HUES48 (cell line): ENCODE measurements at regions not wholly inside any gene's neighbourhood (a gene's known extent, or its start where the extent isn't known, plus 50 kb on each side); places are given as distances from the start of the nearest gene placed in this dataset.
"Not testable (repeated sequence)": the region's sequence is repeated elsewhere in the genome, so short reads cannot be mapped to it uniquely, and the experiment has no call there.

Experiments used
- H3K27ac ChIP-seq: one replicate; pipeline ENCODE4 v1.7.0; 2013; ENCODE audit warnings: low read depth, low read length, inconsistent platforms
- H3K27me3 ChIP-seq: 2 replicates; pipeline ENCODE4 v1.6.1; 2013; ENCODE audit warnings: mild to moderate bottlenecking, low read length; ENCODE audit not compliant: control insufficient read depth, insufficient read depth
- H3K36me3 ChIP-seq: 2 replicates; pipeline ENCODE4 v1.6.1; 2013; ENCODE audit warnings: low read length; ENCODE audit not compliant: control insufficient read depth, insufficient read depth
- H3K4me1 ChIP-seq: 2 replicates; pipeline ENCODE4 v1.6.1; 2013; ENCODE audit warnings: mild to moderate bottlenecking, low read length; ENCODE audit not compliant: control insufficient read depth, insufficient read depth
- H3K4me3 ChIP-seq: 2 replicates; pipeline ENCODE4 v1.5.1; 2013; ENCODE audit warnings: mild to moderate bottlenecking, low read depth, low read length
- H3K9ac ChIP-seq: 2 replicates; pipeline ENCODE4 v1.6.1; 2013; ENCODE audit warnings: mild to moderate bottlenecking, low read depth, low read length, moderate library complexity
- H3K9me3 ChIP-seq: 2 replicates; pipeline ENCODE4 v1.6.1; 2013; ENCODE audit warnings: low read length; ENCODE audit not compliant: control insufficient read depth, insufficient read depth

- H3K4me1 ChIP-seq, H3K27me3 ChIP-seq, H3K27ac ChIP-seq, H3K9me3 ChIP-seq, H3K36me3 ChIP-seq, H3K4me3 ChIP-seq, H3K9ac ChIP-seq: not testable (repeated sequence)
Measured at GRCh38 chr7:39793851-39794250, 156.2 kb upstream of the CDK13 start.

DNA sequence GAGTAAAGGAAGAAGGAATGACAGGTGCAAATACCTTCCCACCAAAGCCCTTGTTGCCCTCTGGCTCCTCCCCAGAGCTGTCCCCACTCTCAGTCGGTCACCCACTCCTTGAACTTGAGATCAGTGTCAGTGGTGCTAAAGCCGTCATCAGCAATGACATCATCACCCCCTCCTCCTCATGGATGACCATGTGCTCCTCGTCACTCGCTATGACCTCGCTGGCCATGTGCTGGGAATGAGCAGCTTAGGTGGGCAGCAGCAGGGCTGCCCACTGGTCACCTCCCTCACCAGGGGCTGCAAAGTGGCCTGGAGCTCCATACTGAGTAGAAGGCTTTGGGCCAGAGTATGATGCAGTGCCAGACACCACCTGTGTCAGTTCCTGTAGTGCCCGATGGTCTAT lies 153.1 kb upstream of the CDK13 start:
- H3K9ac ChIP-seq, H3K4me3 ChIP-seq, H3K27me3 ChIP-seq, H3K4me1 ChIP-seq, H3K27ac ChIP-seq, H3K36me3 ChIP-seq, H3K9me3 ChIP-seq: not testable (repeated sequence)

DNA sequence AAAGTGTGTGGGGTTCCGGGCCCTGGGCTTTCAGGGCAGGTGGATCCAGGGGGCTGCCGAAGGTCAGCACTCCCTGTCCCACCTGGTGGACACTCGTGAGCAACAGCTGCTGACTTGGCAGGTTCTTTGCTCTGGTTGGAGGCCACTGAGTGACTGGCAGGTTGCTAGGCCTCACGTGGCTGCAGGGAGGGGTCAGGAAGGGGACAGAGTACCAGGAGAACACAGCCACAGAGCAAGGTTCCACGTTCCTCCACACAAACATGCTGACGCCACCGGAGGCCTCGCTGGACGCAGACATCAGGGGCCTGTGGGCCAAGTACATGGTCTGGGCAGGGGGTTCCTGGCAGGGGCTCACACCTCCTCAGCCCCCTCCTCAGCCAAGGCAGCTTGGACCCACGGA lies 152.0 kb upstream of the CDK13 start:
- not testable (repeated sequence) for H3K9me3 ChIP-seq, H3K36me3 ChIP-seq, H3K9ac ChIP-seq, H3K4me1 ChIP-seq, H3K27me3 ChIP-seq, H3K4me3 ChIP-seq, H3K27ac ChIP-seq

- H3K36me3 ChIP-seq, result no peaks in the 10 kb centered on the region
- H3K4me3 ChIP-seq, result no peak overlapping the region
- no peaks in the 10 kb centered on the region for H3K4me1 ChIP-seq
- no peaks in the 10 kb centered on the region for H3K9me3 ChIP-seq
- no peak overlapping the region for H3K9ac ChIP-seq
- H3K27me3 ChIP-seq, result no peaks in the 10 kb centered on the region
- H3K27ac ChIP-seq, result no peak overlapping the region
Measured at GRCh38 chr7:39808796-39809481, 141.1 kb upstream of the CDK13 start.

DNA sequence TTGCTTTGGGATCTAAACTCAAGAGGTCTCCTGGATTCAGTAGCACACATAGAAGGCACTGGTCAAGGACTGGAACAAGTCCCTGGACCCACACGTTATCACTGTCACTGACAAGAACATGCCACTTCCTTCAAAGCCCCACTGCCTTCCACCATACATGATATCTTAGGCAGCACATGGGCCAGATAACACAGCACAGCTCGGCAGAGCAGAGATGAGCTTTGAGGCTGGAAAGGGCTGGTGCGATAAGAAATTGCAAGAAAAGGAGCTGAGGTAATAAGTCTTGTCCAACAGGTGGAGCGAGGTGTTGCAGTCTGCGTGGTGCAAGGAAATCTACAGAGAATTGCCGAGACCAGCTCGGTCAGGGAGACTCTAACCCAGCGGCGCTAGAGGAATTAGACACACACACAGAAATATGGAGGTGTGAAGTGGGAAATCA lies 139.8 kb upstream of the CDK13 start:
- no peak overlapping the region for H3K27ac ChIP-seq
- no peaks in the 10 kb centered on the region for H3K36me3 ChIP-seq
- H3K27me3 ChIP-seq, result no peaks in the 10 kb centered on the region
- H3K9ac ChIP-seq, result no peak overlapping the region
- H3K4me3 ChIP-seq, result no peak overlapping the region
- no peaks in the 10 kb centered on the region for H3K9me3 ChIP-seq
- H3K4me1 ChIP-seq, result no peaks in the 10 kb centered on the region

DNA sequence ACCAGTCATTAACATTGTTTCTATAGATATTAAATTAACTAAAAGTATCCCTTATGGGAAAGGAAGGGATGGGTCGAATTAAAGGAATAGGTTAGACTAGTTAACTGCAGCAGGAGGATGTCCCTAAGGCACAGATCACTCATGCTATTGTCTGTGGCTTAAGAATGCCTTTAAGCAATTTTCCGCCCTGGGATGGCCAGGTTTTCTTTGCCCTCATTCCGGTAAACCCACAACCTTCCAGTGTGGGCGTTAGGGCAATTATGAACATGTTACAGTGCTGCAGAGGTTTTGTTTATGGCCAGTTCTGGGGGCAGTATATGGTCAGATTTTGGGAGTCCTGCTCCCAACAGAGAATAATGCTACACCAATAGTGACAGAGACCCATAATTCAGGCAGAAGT lies 139.3 kb upstream of the CDK13 start:
- Histone ChIP-seq H3K4me1 (no peaks in the 10 kb centered on the region), H3K27me3 (no peaks in the 10 kb centered on the region), H3K9me3 (no peaks in the 10 kb centered on the region), H3K27ac (no peak overlapping the region), H3K9ac (no peak overlapping the region), H3K36me3 (no peaks in the 10 kb centered on the region), H3K4me3 (no peak overlapping the region)

GRCh38 chr7:39811161-39811614 lies 138.9 kb upstream of the CDK13 start:
- H3K36me3 ChIP-seq, result no peaks in the 10 kb centered on the region
- no peaks in the 10 kb centered on the region for H3K4me1 ChIP-seq
- H3K27ac ChIP-seq, result no peak overlapping the region
- H3K4me3 ChIP-seq, result no peak overlapping the region
- H3K27me3 ChIP-seq, result no peaks in the 10 kb centered on the region
- H3K9me3 ChIP-seq, result no peaks in the 10 kb centered on the region
- H3K9ac ChIP-seq, result no peak overlapping the region

GRCh38 chr7:39816462-39817060 lies 133.5 kb upstream of the CDK13 start:
- H3K27ac ChIP-seq, result no peak overlapping the region
- H3K4me1 ChIP-seq, result no peaks in the 10 kb centered on the region
- no peak overlapping the region for H3K9ac ChIP-seq
- H3K4me3 ChIP-seq, result no peak overlapping the region
- no peaks in the 10 kb centered on the region for H3K27me3 ChIP-seq
- H3K9me3 ChIP-seq, result no peaks in the 10 kb centered on the region
- H3K36me3 ChIP-seq, result no peaks in the 10 kb centered on the region

DNA sequence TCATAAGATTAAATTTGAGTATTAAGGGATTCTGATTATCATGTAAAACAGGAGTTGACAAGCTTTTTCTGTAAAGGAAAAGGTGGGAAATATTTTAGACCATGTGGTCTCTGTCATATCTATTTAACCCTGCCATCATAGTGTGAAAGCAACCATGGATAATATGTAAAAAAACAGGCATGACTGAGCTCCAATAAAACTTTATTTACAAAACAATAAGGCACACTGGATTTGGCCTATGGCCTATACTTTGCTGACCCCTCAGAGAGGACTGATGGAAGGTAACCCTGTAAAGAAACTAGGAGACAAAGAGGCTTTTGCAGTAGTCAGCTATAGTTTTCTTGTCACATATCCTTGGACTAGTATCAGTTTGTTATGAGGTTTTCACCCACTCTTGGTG lies 130.5 kb upstream of the CDK13 start:
- Histone ChIP-seq H3K27me3 (no peaks in the 10 kb centered on the region), H3K36me3 (no peaks in the 10 kb centered on the region), H3K9me3 (no peaks in the 10 kb centered on the region), H3K9ac (no peak overlapping the region), H3K4me3 (no peak overlapping the region), H3K27ac (no peak overlapping the region), H3K4me1 (no peaks in the 10 kb centered on the region)

DNA sequence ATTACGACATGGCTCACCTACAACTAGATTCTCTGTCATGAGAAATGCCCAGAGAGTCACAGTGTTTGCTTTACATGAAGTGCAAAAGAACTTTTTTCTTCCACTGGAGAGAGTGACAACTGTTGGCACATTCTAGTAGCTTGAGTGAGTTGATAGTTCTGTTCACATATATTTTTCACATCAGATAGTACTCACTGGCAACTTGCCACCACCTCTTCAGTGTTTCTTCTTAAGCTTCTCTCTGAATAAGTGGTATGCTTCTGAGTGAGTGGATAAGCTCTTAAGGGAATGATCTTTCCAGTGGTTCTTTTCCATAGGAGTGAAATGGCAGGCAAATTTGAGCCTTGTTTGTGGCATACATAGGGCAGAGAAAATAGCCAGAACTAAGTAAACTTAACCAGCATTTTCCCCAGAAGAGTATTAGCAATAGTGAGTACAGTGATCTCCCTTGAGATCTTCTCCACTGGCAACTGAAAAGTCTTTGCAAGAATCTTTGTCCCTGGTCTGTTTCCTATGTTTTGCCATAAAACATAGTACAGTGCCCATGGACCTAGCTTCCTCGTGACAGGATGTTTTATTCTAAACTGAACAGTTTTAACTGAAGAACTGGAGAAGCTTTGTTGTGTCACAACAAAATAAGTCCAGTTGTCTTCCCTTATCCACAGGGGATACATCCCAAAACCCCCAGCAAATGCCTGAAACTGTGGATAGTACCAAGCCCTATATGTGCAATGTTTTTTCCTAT lies 125.4 kb upstream of the CDK13 start:
- no peak overlapping the region for H3K27ac ChIP-seq
- H3K4me1 ChIP-seq, result peaks cover 15% of the 10 kb centered on the region
- no peaks in the 10 kb centered on the region for H3K27me3 ChIP-seq
- H3K9me3 ChIP-seq, result no peaks in the 10 kb centered on the region
- no peaks in the 10 kb centered on the region for H3K36me3 ChIP-seq
- no peak overlapping the region for H3K9ac ChIP-seq
- no peak overlapping the region for H3K4me3 ChIP-seq

- Histone ChIP-seq H3K27me3 (no peaks in the 10 kb centered on the region), H3K36me3 (no peaks in the 10 kb centered on the region), H3K27ac (no peak overlapping the region), H3K9me3 (no peaks in the 10 kb centered on the region), H3K4me1 (peaks cover 15% of the 10 kb centered on the region), H3K9ac (no peak overlapping the region), H3K4me3 (no peak overlapping the region)
Measured at GRCh38 chr7:39825401-39825980, 124.6 kb upstream of the CDK13 start.
